Fibroblast of skin of left quadriceps (primary cell): ENCODE measurements at regions not wholly inside any gene's neighbourhood (a gene's known extent, or its start where the extent isn't known, plus 50 kb on each side); places are given as distances from the start of the nearest gene placed in this dataset.
"Not testable (repeated sequence)": the region's sequence is repeated elsewhere in the genome, so short reads cannot be mapped to it uniquely, and the experiment has no call there.

Experiments
- DNase-seq, 2 experiments: peaks; one replicate each; pipeline ENCODE4 v3.0.0-alpha.2; 2013; ENCODE audit warnings: low read depth in 2 of 2

DNA sequence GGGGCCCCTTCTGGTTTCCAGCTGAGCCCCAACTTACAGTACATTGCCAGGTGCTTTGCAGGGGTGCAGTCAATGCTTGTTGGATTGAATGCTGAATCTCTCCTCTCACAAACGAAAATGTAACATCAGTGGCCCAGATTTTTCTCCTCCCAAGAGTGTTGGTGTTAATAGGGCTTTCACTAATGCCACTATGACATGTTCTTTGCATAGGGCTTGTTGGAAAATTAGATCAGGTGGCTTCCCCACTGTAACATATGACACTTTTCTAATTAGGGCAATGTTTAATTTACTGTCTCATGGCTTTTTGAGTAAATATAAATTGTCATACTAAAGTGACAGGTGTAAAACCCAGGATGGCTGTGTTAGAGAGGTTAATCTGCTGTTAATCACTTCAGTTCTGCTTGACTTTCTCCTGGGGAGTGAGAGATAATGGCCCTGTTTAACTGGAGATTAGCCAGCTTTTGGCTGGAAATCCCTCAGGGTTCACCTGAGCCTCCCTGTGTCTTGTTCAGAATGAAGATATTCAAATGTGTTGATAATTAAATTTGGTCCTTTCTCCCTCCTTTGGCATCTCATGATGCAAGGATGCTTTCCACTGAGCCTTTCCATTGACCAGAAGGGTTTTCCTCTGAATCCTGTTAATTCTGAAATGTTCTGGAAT lies 502.3 kb downstream of the RBFOX1 start:
- DNase-seq: no peak

DNA sequence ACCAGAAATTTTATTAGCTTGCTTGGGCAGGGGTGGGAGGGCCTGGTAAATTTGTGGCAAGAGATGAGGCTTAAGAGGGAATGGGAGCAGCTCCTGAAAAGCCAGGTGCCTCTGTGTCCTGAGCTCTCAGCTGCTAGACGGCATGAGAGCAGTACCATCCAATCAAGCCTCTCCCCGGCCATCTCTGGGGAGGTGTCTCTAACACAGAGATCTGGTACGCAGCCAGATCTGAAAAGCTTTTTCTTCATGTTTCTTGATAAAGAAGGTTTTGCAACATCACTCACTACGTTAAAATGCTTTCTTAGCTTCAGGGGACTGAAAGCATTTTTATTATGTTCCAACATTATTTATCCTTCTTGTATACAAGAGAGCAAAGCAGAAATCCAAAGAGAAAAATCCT lies 488.2 kb downstream of the RBFOX1 start:
- DNase-seq: no peak

DNA sequence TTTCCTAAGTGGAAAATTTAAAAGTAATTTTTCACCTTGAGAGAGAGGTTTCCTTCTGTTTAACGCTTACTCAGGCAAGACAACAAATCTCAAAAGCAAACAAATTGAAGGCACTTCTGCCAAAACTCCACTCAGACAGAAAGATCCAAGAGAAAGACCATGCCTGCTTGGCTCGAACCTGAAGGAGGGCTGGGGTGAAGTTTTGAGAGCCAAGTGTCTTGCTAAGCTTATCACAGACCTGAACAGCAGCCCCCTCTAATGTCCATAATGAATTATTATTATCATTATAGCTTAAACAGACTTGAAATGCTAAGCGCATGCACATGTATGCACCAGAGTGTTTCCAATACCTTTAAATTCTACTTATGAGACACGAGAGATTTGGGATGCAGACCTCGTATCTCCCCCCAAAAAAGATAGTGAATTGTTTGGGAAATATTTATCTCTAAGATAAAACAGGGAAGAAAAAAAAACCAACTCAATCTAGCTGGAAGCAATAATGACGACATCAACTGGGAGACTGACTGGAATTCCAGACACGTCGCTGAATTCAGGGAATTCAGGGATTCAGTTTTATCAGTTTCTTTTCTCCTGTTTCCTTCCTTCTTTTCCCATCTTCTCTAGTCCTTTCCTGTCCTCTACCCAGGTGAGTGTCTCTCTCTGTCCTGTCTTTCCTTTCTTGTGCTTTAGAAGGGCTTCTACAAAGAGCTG lies 473.2 kb downstream of the RBFOX1 start:
- no peak for DNase-seq

DNA sequence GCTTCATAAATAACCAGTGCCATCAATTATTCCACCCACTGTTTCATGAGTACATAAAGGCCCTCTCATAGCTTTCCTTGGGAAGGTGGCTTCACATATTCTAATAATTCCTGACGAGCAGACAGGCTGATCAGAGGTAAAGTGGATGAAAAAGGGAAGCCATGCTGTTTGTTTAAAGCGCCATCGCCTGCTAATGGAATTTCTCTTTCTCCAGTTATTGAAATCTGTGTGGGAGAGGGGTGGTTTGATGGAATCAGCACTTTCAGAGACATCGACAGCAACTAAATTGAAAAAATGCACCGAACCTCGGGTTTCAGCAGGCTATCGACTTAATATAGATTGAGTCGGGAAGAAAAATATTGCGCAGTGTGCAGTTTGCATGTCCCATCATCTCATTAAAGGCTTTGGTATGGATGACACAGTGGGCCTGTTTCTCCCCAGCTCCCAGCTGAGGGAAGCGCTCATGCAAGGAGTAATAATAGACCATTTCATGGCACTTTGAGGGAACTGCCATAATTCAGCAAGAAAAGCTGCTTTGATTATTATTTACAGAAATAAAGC lies 472.1 kb downstream of the RBFOX1 start:
- no peak for DNase-seq

DNA sequence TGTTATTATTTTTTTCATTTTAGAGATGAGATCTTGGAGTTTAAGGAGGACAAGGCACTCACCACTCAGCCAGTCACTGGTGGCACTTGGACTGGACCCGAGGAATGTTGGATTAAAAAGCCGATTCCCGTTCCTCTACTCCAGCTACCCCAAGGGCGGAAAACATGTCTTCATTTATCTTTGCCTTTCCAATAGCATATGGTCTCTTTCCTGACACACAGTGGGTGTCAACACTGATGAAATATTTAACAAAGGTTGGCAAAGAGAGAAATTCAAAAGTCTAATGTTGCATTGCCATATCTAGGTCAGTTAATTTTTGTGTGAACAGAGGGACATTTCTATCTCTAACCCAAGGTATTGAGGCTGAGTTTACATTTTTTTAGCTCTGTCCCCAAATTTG lies 459.7 kb downstream of the RBFOX1 start:
- DNase-seq: no peak

DNA sequence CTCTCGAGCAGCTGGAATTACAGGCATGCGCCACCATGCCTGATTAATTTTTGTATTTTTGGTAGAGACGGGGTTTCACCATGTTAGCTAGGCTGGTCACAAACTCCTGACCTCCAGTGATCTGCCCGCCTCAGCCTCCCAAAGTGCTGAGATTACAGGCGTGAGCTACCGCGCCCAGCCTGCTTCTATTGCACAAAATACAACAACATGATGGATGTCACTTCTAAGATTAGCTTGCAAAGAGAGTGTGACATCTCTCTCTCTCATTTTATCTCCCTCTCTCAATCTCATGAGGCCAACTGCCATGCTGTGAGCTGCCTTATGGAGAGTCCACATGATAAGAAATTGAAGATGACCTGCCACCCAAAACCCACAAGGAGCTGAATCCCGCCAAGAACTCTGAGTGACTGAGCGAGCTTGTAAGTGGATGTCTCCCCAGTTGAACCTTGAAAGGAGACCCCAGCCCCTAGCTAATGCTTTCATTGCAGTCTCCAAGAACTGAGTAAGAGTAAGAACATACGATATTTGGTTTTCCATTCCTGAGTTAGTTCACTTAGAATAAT lies 458.5 kb downstream of the RBFOX1 start:
- no peak for DNase-seq

DNA sequence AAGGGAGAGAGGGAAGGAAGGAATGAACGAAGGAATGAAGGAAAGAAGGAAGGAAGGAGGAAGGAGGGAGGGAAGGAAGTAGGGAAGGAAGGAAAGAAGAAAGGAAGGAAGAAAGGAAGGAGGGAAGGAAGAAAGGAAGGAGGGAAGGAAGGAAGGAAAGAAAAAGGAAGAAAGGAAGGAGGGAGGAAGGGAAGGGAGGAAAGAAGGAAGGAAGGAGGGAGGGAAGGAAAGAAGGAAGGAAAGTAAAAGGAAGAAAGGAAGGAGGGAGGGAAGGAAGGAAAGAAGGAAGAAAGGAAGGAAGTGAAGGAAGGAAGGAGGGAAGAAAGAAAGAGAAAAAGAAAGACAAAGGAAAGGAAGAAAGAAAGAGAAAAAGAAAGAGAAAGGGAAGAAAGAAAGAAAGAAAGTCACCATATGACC lies 442.4 kb downstream of the RBFOX1 start:
- no peak for DNase-seq

DNA sequence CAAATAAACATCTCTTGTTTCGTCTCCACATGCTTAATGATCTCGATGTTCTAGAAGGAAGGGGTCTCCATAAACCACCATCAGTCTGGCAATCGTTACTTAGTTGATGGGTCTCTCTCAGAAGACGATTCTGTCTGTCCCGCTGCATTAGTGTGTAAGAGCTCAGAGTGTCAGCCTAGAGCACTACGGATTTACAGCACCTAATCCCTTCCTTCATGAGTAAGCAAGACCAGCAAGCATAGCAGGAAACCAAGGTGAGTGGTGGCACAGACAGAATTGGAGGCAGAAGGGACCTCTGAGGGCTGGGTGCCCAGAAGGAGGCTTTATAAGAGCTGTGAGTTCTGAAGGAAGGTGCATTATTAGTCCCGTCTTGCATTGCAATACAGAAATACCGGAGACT lies 440.1 kb downstream of the RBFOX1 start:
- DNase-seq: no peak

DNA sequence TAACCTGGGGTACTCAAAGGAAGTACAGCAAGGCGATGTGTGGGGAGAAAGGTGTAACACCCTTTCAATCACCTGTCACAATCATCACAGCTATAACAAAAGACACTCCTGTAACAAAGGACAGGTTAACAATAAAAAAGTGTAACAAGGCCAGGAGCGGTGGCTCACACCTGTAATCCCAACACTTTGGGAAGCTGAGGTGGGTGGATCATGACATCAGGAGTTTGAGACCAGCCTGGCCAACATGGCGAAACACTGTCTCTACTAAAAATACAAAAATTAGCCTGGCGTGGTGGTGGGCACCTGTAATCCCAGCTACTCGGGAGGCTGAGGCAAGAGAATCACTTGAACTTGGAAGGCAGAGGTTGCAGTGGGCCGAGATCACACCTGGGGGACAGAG lies 436.4 kb downstream of the RBFOX1 start:
- not testable (repeated sequence) for DNase-seq

DNA sequence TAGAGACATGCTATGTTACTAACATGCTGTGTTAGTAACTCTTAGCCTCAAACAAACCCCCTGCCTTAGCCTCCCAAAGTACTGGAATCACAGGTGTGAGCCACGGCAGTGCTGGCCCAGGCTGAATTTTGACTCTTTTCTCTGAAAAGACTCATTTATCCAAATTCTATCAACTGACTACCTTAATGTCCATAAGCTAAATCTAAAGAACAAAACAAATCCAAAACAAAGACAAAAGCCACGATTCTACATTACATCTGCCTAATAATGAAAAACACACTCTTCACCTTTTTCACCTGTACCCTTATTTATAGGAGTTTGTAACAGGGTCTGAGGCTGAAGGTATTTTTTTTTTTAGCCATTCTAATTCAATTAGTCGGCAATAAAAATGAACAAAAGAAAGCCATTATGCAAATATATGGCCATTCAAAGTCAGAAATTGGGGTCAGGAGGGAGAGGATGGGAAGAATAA lies 432.5 kb downstream of the RBFOX1 start:
- no peak for DNase-seq

DNA sequence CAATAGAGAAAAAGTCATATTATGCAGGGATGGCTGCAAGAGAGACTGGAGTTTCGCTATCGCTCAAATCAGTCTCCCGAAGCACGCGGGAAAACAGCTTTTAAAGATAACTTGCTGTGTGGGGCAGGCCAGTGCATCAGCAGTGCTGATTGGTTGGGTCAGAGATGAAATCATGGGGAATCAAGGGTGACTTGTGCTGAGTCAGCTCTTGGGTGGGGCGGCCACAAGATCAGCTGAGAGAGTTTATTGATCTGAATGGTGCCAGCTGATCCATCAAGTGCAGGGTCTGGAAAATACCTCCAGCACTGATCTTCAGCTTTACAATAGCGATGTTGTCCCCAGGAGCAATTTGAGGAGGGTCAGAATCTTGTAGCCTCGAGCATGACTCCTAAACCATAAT lies 430.5 kb downstream of the RBFOX1 start:
- no peak for DNase-seq
